ENCODE measurements at regions not wholly inside any gene's neighbourhood (a gene's known extent, or its start where the extent isn't known, plus 50 kb on each side); places are given as distances from the start of the nearest gene placed in this dataset.

DNA sequence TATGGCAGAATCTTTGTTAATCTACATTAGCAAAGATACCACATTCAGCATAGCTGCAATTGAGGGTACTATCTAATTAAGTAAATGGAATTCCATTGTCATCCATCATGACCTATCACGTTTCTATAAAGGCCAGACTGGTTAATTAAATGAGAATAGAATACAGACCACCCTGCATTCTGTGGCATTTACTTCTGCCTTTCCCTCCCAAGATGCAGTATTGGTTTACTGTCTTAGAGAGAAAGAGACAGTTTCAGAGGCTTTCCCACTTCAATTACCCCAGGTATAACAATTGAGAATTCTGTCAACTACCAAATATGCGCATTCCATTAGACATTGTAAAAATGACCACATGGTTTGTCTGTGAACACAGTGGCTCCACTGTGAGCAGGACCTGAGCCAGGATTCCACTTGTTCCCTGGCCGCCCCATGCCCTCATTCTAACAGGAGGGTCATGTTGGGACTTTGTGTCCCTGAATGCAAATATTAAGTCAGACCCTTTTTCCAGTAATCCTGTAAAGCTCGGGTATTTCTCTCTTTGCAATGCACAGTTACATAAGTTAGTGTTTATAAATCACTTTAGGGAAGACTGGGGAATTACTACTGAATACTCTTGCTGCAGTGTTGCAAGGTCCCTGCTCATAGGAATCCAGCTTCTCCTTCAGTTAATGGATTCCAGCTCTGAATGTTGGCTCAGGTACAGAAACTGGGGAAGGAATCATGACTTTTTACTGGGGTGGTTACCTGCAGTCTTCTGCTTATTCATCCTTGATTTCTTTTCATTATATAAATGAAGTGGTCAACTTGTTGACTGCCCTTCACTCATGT lies 261.0 kb downstream of the PDGFC start:
- intact Hi-C loops (cut with DNase I; ENCODE audit: low total_unique reads) = no loop called here
- TF ChIP-seq, protein P1, sequence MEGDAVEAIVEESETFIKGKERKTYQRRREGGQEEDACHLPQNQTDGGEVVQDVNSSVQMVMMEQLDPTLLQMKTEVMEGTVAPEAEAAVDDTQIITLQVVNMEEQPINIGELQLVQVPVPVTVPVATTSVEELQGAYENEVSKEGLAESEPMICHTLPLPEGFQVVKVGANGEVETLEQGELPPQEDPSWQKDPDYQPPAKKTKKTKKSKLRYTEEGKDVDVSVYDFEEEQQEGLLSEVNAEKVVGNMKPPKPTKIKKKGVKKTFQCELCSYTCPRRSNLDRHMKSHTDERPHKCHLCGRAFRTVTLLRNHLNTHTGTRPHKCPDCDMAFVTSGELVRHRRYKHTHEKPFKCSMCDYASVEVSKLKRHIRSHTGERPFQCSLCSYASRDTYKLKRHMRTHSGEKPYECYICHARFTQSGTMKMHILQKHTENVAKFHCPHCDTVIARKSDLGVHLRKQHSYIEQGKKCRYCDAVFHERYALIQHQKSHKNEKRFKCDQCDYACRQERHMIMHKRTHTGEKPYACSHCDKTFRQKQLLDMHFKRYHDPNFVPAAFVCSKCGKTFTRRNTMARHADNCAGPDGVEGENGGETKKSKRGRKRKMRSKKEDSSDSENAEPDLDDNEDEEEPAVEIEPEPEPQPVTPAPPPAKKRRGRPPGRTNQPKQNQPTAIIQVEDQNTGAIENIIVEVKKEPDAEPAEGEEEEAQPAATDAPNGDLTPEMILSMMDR (IDR thresholded peaks at IDR 0.05 in 8 of 11, conservative IDR thresholded peaks at IDR 0.05 in 3 of 11) = no peak
- no peak for TF ChIP-seq POLR2AphosphoS5 (IDR thresholded peaks at IDR 0.05)
- no peaks in the 10 kb centered on the region for H3K27me3 ChIP-seq (replicated peaks in 1 of 7)
- no peak for DNase-seq
- no peaks in the 10 kb centered on the region for H3K36me3 ChIP-seq
- no peak overlapping the region for H3K27ac ChIP-seq
- H3K4me3 ChIP-seq = no peak overlapping the region
- WGBS, 5 donors = 77 to 91% (median 82%) methylated on average over 4 of the region's 4 CpGs
- H3K4me1 ChIP-seq = no peaks in the 10 kb centered on the region
- H3K9me3 ChIP-seq = no peaks in the 10 kb centered on the region

DNA sequence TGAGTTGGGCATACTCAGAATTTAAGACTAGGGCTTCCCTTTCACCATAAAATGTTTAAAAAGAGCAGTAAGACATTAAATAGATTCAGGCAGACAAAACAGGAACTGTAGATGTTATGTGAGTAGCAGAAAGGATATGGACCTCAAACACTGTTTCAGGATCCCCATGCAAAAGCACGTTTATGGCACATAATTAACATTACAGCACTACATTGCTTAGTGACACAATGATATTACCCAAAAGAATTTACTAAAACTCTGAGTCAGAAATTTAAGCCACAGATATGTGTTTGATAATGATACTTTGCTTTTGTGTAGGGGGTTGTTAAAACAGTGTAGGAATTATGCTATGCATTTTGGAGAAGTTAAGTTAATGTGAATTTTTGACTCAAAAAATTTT lies 266.3 kb downstream of the PDGFC start:
- H3K4me1 ChIP-seq = no peaks in the 10 kb centered on the region
- WGBS, 5 donors = 15 to 40% (median 23%) methylated on average over 1 of the region's 1 CpG
- TF ChIP-seq POLR2AphosphoS5 (IDR thresholded peaks at IDR 0.05) (no peak), POLR2A (IDR thresholded peaks at IDR 0.05) (no peak)
- TF ChIP-seq, protein P1 (IDR thresholded peaks at IDR 0.05 in 8 of 11, conservative IDR thresholded peaks at IDR 0.05 in 3 of 11) = no peak
- no peak for DNase-seq
- intact Hi-C loops (cut with DNase I; ENCODE audit: low total_unique reads) = no loop called here
- no peak overlapping the region for H3K27ac ChIP-seq
- H3K9me3 ChIP-seq = no peaks in the 10 kb centered on the region
- no peaks in the 10 kb centered on the region for H3K36me3 ChIP-seq
- H3K4me3 ChIP-seq = no peak overlapping the region
- H3K27me3 ChIP-seq (replicated peaks in 1 of 7) = no peaks in the 10 kb centered on the region

DNA sequence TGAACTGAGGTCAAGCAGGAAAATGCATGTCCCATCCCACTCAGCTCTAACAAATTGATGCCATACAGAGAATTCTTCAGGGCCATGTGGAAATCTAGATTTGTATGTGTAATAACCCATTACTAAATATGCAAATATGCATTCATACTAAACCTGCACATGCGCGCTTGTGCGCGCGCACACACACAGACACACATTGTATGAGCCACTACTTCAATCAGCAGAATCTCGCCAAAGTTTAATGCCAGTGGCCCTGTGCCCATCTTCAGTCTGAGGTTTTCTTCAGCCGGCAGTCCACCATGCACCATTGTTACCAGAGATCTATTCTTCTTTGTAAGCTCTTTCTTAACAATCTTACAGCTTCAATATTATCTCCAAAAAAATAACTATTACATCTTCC lies 276.4 kb downstream of the PDGFC start:
- TF ChIP-seq POLR2A (IDR thresholded peaks at IDR 0.05) = no peak
- no peak for TF ChIP-seq POLR2AphosphoS5 (IDR thresholded peaks at IDR 0.05)
- TF ChIP-seq, protein P1 (IDR thresholded peaks at IDR 0.05 in 8 of 11, conservative IDR thresholded peaks at IDR 0.05 in 3 of 11) = no peak

DNA sequence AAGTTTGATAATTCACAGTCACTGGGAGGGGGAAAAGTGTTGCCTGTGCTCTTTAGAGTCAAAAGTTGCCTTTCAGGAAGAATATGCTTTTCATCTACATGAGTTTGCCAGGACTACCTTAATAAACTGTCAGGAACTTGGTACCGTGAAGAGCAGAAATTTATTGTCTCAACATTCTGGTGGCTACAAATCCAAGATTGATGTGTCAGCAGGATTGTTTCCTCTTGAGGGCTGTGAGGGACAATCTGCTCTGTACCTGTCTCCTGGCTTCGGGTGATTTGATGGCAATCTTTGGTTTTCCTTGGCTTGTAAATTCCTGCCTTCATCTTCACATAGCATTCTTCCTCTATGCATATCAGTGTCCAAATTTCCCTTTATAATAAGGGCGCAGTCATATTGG lies 277.2 kb downstream of the PDGFC start:
- whole genome bisulfite sequencing, 5 donors = 49 to 71% (median 63%) methylated on average over 3 of the region's 3 CpGs
- H3K27me3 ChIP-seq (replicated peaks in 1 of 7) = peaks cover 0 to 3% (median 0%) of the 10 kb centered on the region in 7 donors
- no peaks in the 10 kb centered on the region for H3K4me1 ChIP-seq
- intact Hi-C loops (cut with DNase I; ENCODE audit: low total_unique reads) = no loop called here
- DNase-seq = no peak
- no peaks in the 10 kb centered on the region for H3K9me3 ChIP-seq
- H3K4me3 ChIP-seq = no peak overlapping the region
- TF ChIP-seq POLR2A (IDR thresholded peaks at IDR 0.05) (no peak), POLR2AphosphoS5 (IDR thresholded peaks at IDR 0.05) (no peak)
- TF ChIP-seq, protein P1 (IDR thresholded peaks at IDR 0.05 in 8 of 11, conservative IDR thresholded peaks at IDR 0.05 in 3 of 11) = no peak
- no peaks in the 10 kb centered on the region for H3K36me3 ChIP-seq
- H3K27ac ChIP-seq = no peak overlapping the region

More for the DNA sequence above, 276.4 kb downstream of the PDGFC start:
- no peak for DNase-seq
- H3K4me1 ChIP-seq = no peaks in the 10 kb centered on the region
- WGBS, 5 donors = 83 to 96% (median 90%) methylated on average over 7 of the region's 7 CpGs
- no peaks in the 10 kb centered on the region for H3K9me3 ChIP-seq
- no peaks in the 10 kb centered on the region for H3K36me3 ChIP-seq
- no peak overlapping the region for H3K4me3 ChIP-seq
- intact Hi-C loops (cut with DNase I; ENCODE audit: low total_unique reads) = no loop called here
- H3K27ac ChIP-seq = no peak overlapping the region
- H3K27me3 ChIP-seq (replicated peaks in 1 of 7) = peaks cover 0 to 3% (median 0%) of the 10 kb centered on the region in 7 donors

All from spleen (tissue), 11 donors.